ENCODE measurements at regions not wholly inside any gene's neighbourhood (a gene's known extent, or its start where the extent isn't known, plus 50 kb on each side); places are given as distances from the start of the nearest gene placed in this dataset.
A peak's percentile ranks its signal among the peaks of the same experiment; 100 is the strongest.
"Not testable (repeated sequence)": the region's sequence is repeated elsewhere in the genome, so short reads cannot be mapped to it uniquely, and the experiment has no call there.

GRCh38 chr5:36772276-36773140 is 104.1 kb upstream of the NIPBL start:
- Histone ChIP-seq H3K9me3 (ENCODE audit: low read depth) (no peaks in the 10 kb centered on the region), H3K36me3 (no peaks in the 10 kb centered on the region), H3K9ac (no peak overlapping the region), H3K4me1 (no peaks in the 10 kb centered on the region), H4K20me1 (ENCODE audit: low read depth) (no peaks in the 10 kb centered on the region), H3K4me3 (no peak overlapping the region), H3K27me3 (no peaks in the 10 kb centered on the region), H3F3A (ENCODE audit: low read depth) (no peaks in the 10 kb centered on the region), H3K27ac (no peak overlapping the region), H3K79me2 (ENCODE audit: low read depth) (no peaks in the 10 kb centered on the region), H2AFZ (replicated peaks) (no peak overlapping the region), H3K4me2 (no peak overlapping the region)
- H3K4me1 Mint-ChIP-seq = no peaks in the 10 kb centered on the region
- no peak overlapping the region for H3K27ac Mint-ChIP-seq
- no peaks in the 10 kb centered on the region for H3K36me3 Mint-ChIP-seq
- H3K9me3 Mint-ChIP-seq = peaks cover 3% of the 10 kb centered on the region
- peaks cover 2% of the 10 kb centered on the region for H3K27me3 Mint-ChIP-seq (ENCODE audit: insufficient read depth, low read depth)
- no peak overlapping the region for H3K4me3 Mint-ChIP-seq
- no peak for TF ChIP-seq EZH2 (IDR thresholded peaks at IDR 0.05)
- TF ChIP-seq CTCF (IDR thresholded peaks at IDR 0.05) = no peak
- no peak for TF ChIP-seq EZH2phosphoT487 (IDR thresholded peaks at IDR 0.05)
- no peak for DNase-seq (ENCODE audit: low spot score)

- peak overlapping the region; percentile 98 for H2AFZ ChIP-seq (replicated peaks)
- H4K20me1 ChIP-seq (ENCODE audit: low read depth) = no peaks in the 10 kb centered on the region
Observed at GRCh38 chr5:36777105-36777757, 99.3 kb upstream of the NIPBL start.

GRCh38 chr5:36778336-36778735 is 98.2 kb upstream of the NIPBL start:
- no peak overlapping the region for H2AFZ ChIP-seq (replicated peaks)
- no peaks in the 10 kb centered on the region for H3K36me3 ChIP-seq
- Mint-ChIP-seq H3K4me1 (peaks cover under 1% of the 10 kb centered on the region), H3K27me3 (ENCODE audit: insufficient read depth, low read depth) (peaks cover 2% of the 10 kb centered on the region), H3K36me3 (peaks cover 2% of the 10 kb centered on the region), H3K27ac (no peak overlapping the region), H3K4me3 (no peak overlapping the region), H3K9me3 (no peaks in the 10 kb centered on the region)
- no peaks in the 10 kb centered on the region for H3K9me3 ChIP-seq (ENCODE audit: low read depth)
- no peak overlapping the region for H3K27ac ChIP-seq
- H3K27me3 ChIP-seq = no peaks in the 10 kb centered on the region
- TF ChIP-seq EZH2phosphoT487 (IDR thresholded peaks at IDR 0.05) (no peak), CTCF (IDR thresholded peaks at IDR 0.05) (no peak), EZH2 (IDR thresholded peaks at IDR 0.05) (no peak)
- no peak overlapping the region for H3K9ac ChIP-seq
- no peak overlapping the region for H3K4me3 ChIP-seq
- no peaks in the 10 kb centered on the region for H3K4me1 ChIP-seq
- no peaks in the 10 kb centered on the region for H4K20me1 ChIP-seq (ENCODE audit: low read depth)
- H3K79me2 ChIP-seq (ENCODE audit: low read depth) = no peaks in the 10 kb centered on the region
- DNase-seq (ENCODE audit: low spot score) = no peak
- no peaks in the 10 kb centered on the region for H3F3A ChIP-seq (ENCODE audit: low read depth)
- H3K4me2 ChIP-seq = no peak overlapping the region

More at GRCh38 chr5:36777105-36777757, 99.3 kb upstream of the NIPBL start:
- Histone ChIP-seq H3K36me3 (no peaks in the 10 kb centered on the region), H3K4me3 (no peak overlapping the region), H3K27me3 (no peaks in the 10 kb centered on the region), H3K4me1 (no peaks in the 10 kb centered on the region), H3K9me3 (ENCODE audit: low read depth) (no peaks in the 10 kb centered on the region), H3K9ac (no peak overlapping the region), H3K79me2 (ENCODE audit: low read depth) (no peaks in the 10 kb centered on the region), H3K27ac (no peak overlapping the region), H3K4me2 (no peak overlapping the region), H3F3A (ENCODE audit: low read depth) (no peaks in the 10 kb centered on the region)
- no peaks in the 10 kb centered on the region for H3K4me1 Mint-ChIP-seq
- peak; percentile 64 for DNase-seq (ENCODE audit: low spot score)
- H3K36me3 Mint-ChIP-seq = peaks cover 2% of the 10 kb centered on the region
- H3K27ac Mint-ChIP-seq = no peak overlapping the region
- TF ChIP-seq CTCF (IDR thresholded peaks at IDR 0.05) (peak; percentile 53), EZH2 (IDR thresholded peaks at IDR 0.05) (no peak), EZH2phosphoT487 (IDR thresholded peaks at IDR 0.05) (no peak)
- H3K4me3 Mint-ChIP-seq = no peak overlapping the region
- peaks cover 2% of the 10 kb centered on the region for H3K27me3 Mint-ChIP-seq (ENCODE audit: insufficient read depth, low read depth)
- H3K9me3 Mint-ChIP-seq = no peaks in the 10 kb centered on the region

GRCh38 chr5:36782612-36783011 is 94.0 kb upstream of the NIPBL start:
- not testable (repeated sequence) for H4K20me1 ChIP-seq (ENCODE audit: low read depth); H3K36me3 ChIP-seq; H2AFZ ChIP-seq (replicated peaks); H3K4me3 ChIP-seq; H3K9ac ChIP-seq; H3K4me3 Mint-ChIP-seq; H3K4me1 ChIP-seq; H3K4me1 Mint-ChIP-seq; H3K9me3 ChIP-seq (ENCODE audit: low read depth); H3K9me3 Mint-ChIP-seq; H3K4me2 ChIP-seq; H3K27me3 Mint-ChIP-seq (ENCODE audit: insufficient read depth, low read depth); DNase-seq (ENCODE audit: low spot score); H3K36me3 Mint-ChIP-seq; H3F3A ChIP-seq (ENCODE audit: low read depth); H3K27ac ChIP-seq; H3K79me2 ChIP-seq (ENCODE audit: low read depth); H3K27ac Mint-ChIP-seq; H3K27me3 ChIP-seq
